Lung (tissue), 11 donors: ENCODE measurements at regions not wholly inside any gene's neighbourhood (a gene's known extent, or its start where the extent isn't known, plus 50 kb on each side); places are given as distances from the start of the nearest gene placed in this dataset.

Experiments used
- ATAC-seq: fragments of 200-7000 bp; cut with Tn5 transposase; one replicate; pipeline ENCODE4 v1.9.1; 2020; ENCODE audit warnings: moderate number of reproducible peaks; ENCODE audit not compliant: insufficient read depth, low FRiP score
- DNase-seq, 3 donors: peaks; one replicate each; pipeline ENCODE4 v3.0.0-alpha.2; 2013 to 2017
- H3K27ac ChIP-seq, 2 donors: one replicate each; pipeline ENCODE4 v1.5.1; 2013; ENCODE audit warnings: mild to moderate bottlenecking in 2 of 2, moderate library complexity in 2 of 2, control low read depth in 1 of 2, inconsistent platforms in 1 of 2, low read depth in 1 of 2, low read length in 1 of 2
- H3K27me3 ChIP-seq, 3 donors: one replicate each; pipeline ENCODE4 v1.5.1; 2013; ENCODE audit warnings: low read length in 2 of 3; ENCODE audit not compliant: control insufficient read depth in 3 of 3, insufficient read depth in 3 of 3
- H3K36me3 ChIP-seq, 4 donors: one replicate each; pipeline ENCODE4 v1.5.1; 2013; ENCODE audit warnings: low read length in 4 of 4, mild to moderate bottlenecking in 1 of 4, moderate library complexity in 1 of 4; ENCODE audit not compliant: control insufficient read depth in 4 of 4, insufficient read depth in 4 of 4
- H3K4me1 ChIP-seq, 5 donors: one replicate each; pipeline ENCODE4 v1.5.1; 2013; ENCODE audit warnings: low read length in 5 of 5, mild to moderate bottlenecking in 2 of 5, moderate library complexity in 1 of 5; ENCODE audit not compliant: control insufficient read depth in 5 of 5, insufficient read depth in 5 of 5
- H3K4me3 ChIP-seq: one replicate; pipeline ENCODE4 v1.5.1; 2013; ENCODE audit warnings: mild to moderate bottlenecking, control low read depth, moderate library complexity
- H3K9ac ChIP-seq, 2 donors: one replicate each; pipeline ENCODE4 v1.5.1; 2013; ENCODE audit warnings: low read length in 2 of 2, control low read depth in 1 of 2; ENCODE audit not compliant: insufficient read depth in 1 of 2
- H3K9me3 ChIP-seq, 4 donors: one replicate each; pipeline ENCODE4 v1.5.1; 2013; ENCODE audit warnings: low read length in 3 of 4, mild to moderate bottlenecking in 1 of 4, moderate library complexity in 1 of 4; ENCODE audit not compliant: control insufficient read depth in 4 of 4, insufficient read depth in 3 of 4
- WGBS, 2 donors: extraction: QIAGEN DNeasy Blood & Tissue Kit; methylation state at CpG; one replicate each; pipeline ENCODE4 v1.1.7; 2013; 5-methylcytosine and 5-hydroxymethylcytosine counted together
- TF ChIP-seq, protein P1 (sequence below): IDR thresholded peaks from 2 replicates; pipeline ENCODE4 v1.5.1; 2012; ENCODE audit warnings: mild to moderate bottlenecking; ENCODE audit errors: control extremely low read depth, extremely low read depth
- donor health status: control.
- donor health status: control.
- donor health status: Bipolar disorder and iron deficiency.
- donor health status: healthy.
- donor health status: DM: yes; HTN: yes; CAD: no.

DNA sequence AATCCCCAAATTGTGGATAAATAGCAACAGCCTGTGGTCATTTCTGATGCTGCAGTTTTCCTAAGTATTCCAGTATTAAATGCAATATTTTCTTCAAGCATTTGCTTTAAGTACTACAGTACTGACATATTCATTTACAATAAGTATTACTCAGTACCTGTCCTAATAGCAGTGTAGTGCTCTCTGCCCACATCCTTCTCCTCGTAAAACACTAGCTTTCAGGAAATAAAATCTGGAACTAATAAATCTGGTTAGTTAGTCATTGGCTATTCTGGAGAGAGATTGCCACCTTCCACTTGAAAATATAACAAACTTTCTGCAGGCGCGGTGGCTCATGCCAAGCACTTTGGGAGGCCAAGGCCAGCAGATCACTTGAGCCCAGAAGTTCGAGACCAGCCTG is 441.5 kb downstream of the PRKD1 start:
- ATAC-seq (no peak), DNase-seq (no peak)
- Histone ChIP-seq H3K4me3 (no peak overlapping the region), H3K36me3 (no peaks in the 10 kb centered on the region), H3K9ac (no peak overlapping the region), H3K27ac (no peak overlapping the region), H3K4me1 (no peaks in the 10 kb centered on the region), H3K27me3 (no peaks in the 10 kb centered on the region), H3K9me3 (no peaks in the 10 kb centered on the region)
- WGBS, 2 donors = 82 to 85% methylated on average over 4 of the region's 4 CpGs
- TF ChIP-seq, protein P1, sequence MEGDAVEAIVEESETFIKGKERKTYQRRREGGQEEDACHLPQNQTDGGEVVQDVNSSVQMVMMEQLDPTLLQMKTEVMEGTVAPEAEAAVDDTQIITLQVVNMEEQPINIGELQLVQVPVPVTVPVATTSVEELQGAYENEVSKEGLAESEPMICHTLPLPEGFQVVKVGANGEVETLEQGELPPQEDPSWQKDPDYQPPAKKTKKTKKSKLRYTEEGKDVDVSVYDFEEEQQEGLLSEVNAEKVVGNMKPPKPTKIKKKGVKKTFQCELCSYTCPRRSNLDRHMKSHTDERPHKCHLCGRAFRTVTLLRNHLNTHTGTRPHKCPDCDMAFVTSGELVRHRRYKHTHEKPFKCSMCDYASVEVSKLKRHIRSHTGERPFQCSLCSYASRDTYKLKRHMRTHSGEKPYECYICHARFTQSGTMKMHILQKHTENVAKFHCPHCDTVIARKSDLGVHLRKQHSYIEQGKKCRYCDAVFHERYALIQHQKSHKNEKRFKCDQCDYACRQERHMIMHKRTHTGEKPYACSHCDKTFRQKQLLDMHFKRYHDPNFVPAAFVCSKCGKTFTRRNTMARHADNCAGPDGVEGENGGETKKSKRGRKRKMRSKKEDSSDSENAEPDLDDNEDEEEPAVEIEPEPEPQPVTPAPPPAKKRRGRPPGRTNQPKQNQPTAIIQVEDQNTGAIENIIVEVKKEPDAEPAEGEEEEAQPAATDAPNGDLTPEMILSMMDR = no peak

DNA sequence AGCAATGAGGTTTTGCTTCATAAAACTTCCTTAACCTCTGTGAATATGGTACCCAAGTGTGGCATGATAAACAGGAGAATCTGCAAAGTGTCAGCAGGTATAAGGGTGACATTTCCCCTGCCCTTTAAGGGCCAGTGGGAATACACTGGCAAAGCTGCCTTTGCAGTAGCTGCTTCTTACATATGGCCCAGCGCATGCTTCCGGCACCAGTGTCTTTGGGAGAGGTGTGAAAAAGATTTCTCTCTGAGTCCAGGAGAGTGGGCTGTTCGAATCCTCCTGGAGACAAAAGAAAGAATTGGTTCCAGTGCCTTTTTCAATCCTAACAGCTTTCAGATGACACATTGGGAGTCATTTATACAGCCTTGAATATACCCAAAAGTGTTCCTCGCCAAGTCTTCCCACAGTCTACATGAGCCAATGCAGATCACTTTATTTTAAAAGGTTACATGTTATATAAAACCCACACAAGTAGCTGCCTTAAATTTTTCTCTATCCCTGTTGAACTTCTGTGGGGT is 437.7 kb downstream of the PRKD1 start:
- WGBS, 2 donors = 80 to 82% methylated on average over 4 of the region's 4 CpGs

DNA sequence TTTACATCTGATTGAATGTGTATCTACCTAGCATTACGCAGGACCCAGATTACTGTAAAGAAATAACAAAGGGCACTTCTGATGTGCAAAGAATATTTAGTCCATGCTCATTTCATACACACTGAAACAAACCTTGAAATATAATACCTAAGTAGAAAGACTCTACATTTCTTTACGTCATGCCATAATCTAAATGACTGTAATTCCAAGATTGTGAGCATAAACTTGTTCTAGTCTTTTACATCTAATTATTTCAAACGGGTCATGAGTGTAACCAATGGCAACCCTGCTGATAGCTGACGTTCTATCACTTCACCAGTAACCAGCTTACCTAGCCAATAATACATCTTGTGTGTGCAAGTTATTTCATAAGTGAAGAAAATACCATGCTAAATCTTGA is 433.8 kb downstream of the PRKD1 start:
- no peak overlapping the region for H3K9ac ChIP-seq
- H3K27me3 ChIP-seq = no peaks in the 10 kb centered on the region
- no peak for DNase-seq
- H3K9me3 ChIP-seq = no peaks in the 10 kb centered on the region
- no peaks in the 10 kb centered on the region for H3K4me1 ChIP-seq
- 66 to 83% methylated on average over 4 of the region's 4 CpGs for WGBS, 2 donors
- TF ChIP-seq, protein P1 = no peak
- no peak for ATAC-seq
- H3K27ac ChIP-seq = no peak overlapping the region
- no peak overlapping the region for H3K4me3 ChIP-seq
- no peaks in the 10 kb centered on the region for H3K36me3 ChIP-seq

More for the DNA sequence above, 437.7 kb downstream of the PRKD1 start:
- no peak for ATAC-seq
- H3K36me3 ChIP-seq = no peaks in the 10 kb centered on the region
- H3K4me1 ChIP-seq = no peaks in the 10 kb centered on the region
- H3K4me3 ChIP-seq = no peak overlapping the region
- H3K27ac ChIP-seq = no peak overlapping the region
- TF ChIP-seq, protein P1 = no peak
- no peaks in the 10 kb centered on the region for H3K27me3 ChIP-seq
- no peak overlapping the region for H3K9ac ChIP-seq
- H3K9me3 ChIP-seq = no peaks in the 10 kb centered on the region
- DNase-seq = no peak

DNA sequence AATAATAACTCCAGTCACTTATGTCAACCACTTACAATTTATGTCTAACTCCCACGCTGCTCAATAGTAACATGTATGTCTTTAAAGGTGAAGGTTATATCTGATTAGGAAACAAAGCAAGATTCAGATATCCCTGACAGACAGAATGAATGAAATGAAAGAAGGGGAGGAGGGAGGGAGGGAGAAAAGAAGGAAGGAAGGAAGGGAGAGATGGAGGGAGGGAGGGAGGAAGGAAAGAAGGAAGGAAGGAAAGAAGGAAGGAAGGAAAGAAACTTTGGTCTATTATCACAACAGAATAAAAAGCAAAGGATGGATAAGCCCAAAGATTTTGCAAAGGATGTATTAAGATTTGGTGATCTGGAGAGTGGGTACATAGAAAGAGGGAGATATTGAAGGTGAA is 433.3 kb downstream of the PRKD1 start:
- TF ChIP-seq, protein P1 = no peak
- no peak overlapping the region for H3K9ac ChIP-seq
- DNase-seq (no peak), ATAC-seq (no peak)
- no peaks in the 10 kb centered on the region for H3K36me3 ChIP-seq
- no peaks in the 10 kb centered on the region for H3K9me3 ChIP-seq
- H3K27me3 ChIP-seq = no peaks in the 10 kb centered on the region
- WGBS, 2 donors = 59 to 65% methylated on average over 1 of the region's 1 CpG
- H3K4me3 ChIP-seq = no peak overlapping the region
- H3K4me1 ChIP-seq = no peaks in the 10 kb centered on the region
- H3K27ac ChIP-seq = no peak overlapping the region
